22Rv1 (cell line): ENCODE measurements at regions not wholly inside any gene's neighbourhood (a gene's known extent, or its start where the extent isn't known, plus 50 kb on each side); places are given as distances from the start of the nearest gene placed in this dataset.

ENCODE experiments used
- CTCF ChIP-seq: fragments of 450-650 bp; IDR thresholded peaks from 2 replicates; pipeline ENCODE4 v1.5.1; 2017; ENCODE audit warnings: mild to moderate bottlenecking
- ZFX ChIP-seq: fragments of 450-650 bp; IDR thresholded peaks from 2 replicates; pipeline ENCODE4 v1.6.1; 2017; ENCODE audit warnings: antibody characterized with exemption, borderline replicate concordance

- no peak for TF ChIP-seq CTCF
- no peak for TF ChIP-seq ZFX
Observed at GRCh38 chr13:107088061-107088460, 520.1 kb upstream of the ARGLU1 start.
